ENCODE measurements at regions not wholly inside any gene's neighbourhood (a gene's known extent, or its start where the extent isn't known, plus 50 kb on each side); places are given as distances from the start of the nearest gene placed in this dataset.

DNA sequence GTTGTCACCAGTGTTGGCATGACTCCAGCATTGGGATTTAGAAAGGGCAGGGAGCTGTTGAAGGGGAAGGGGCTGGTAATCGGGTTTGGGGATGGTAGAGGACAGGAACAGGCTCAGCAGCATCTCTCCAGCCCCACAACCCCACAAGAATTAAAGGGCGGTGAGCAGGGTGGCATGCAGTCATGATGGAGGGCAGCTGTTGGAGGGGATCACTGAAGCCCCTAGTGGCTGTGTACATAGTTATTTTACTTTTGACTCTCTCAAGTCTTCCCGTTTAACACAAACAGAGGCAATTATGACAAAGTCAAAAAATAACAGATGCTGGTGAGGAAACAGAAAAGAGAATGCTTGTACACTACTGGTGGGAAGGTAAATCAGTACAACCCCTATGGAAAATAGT is 213.8 kb downstream of the URB2 start:
- Histone ChIP-seq H3K4me3 (ENCODE audit: low read length in 2 of 2) (no peak overlapping the region), H3K27ac (ENCODE audit: low read depth, low read length) (no peak overlapping the region), H3K4me1 (ENCODE audit: insufficient read depth, low read length) (no peaks in the 10 kb centered on the region), H3K36me3 (ENCODE audit: insufficient read depth, low read length) (no peaks in the 10 kb centered on the region), H3K27me3 (ENCODE audit: insufficient read depth, low read length) (no peaks in the 10 kb centered on the region), H3K9me3 (ENCODE audit: control insufficient read depth in 1 of 2, low read length in 2 of 2) (no peaks in the 10 kb centered on the region)
- Mint-ChIP-seq H3K4me1 (peaks cover 0 to 4% (median under 1%) of the 10 kb centered on the region in 4 donors), H3K4me3 (no peak overlapping the region), H3K36me3 (no peaks in the 10 kb centered on the region), H3K27ac (no peak overlapping the region), H3K27me3 (peaks cover 11 to 20% of the 10 kb centered on the region in 2 donors), H3K9me3 (no peaks in the 10 kb centered on the region)
- DNase-seq: no peak
- POLR2A ChIA-PET (ENCODE audit: partially characterized antibody): no interaction called here
- intact Hi-C loops (cut with micrococcal nuclease): no loop called here
- CTCF ChIA-PET (ENCODE audit: partially characterized antibody): no interaction called here

DNA sequence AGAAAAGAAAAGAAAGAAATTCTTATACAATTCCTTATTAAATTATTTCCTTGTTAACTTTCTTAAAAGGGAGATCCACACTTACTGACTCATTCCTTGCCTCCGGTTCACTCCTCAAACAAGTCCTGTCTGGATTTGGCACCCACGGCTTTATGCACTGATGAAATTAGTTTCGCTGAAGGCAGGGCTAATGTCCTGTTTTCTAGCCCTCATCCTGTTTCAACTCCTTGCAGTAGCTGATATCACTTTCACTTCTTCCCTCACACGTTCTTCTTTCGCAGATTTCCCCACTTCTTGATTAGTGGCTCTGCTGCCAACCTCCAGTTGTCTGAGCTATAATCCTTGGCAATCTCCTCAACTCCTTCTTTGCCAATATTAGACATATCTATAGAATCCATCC is 215.2 kb downstream of the URB2 start:
- no peak for DNase-seq
- ChIA-PET POLR2A (ENCODE audit: partially characterized antibody) (interaction anchor here (0.9 kb wide), 1 partner anchor 28 kb away, joined by 3 read pairs; no protein-coding TSS in a partner anchor), CTCF (ENCODE audit: partially characterized antibody) (interaction anchor here (1.2 kb wide), 1 partner anchor 10 kb away, joined by 3 read pairs; no protein-coding TSS in a partner anchor)
- peaks cover 0 to 4% (median under 1%) of the 10 kb centered on the region in 4 donors for H3K4me1 Mint-ChIP-seq
- no peak overlapping the region for H3K27ac ChIP-seq (ENCODE audit: low read depth, low read length)
- H3K4me3 Mint-ChIP-seq: peak overlapping the region in 1 of 8 donors; percentile 14
- H3K27ac Mint-ChIP-seq: no peak overlapping the region
- no peaks in the 10 kb centered on the region for H3K36me3 Mint-ChIP-seq
- peaks cover 14 to 20% of the 10 kb centered on the region in 2 donors for H3K27me3 Mint-ChIP-seq
- no peaks in the 10 kb centered on the region for H3K36me3 ChIP-seq (ENCODE audit: insufficient read depth, low read length)
- no peaks in the 10 kb centered on the region for H3K27me3 ChIP-seq (ENCODE audit: insufficient read depth, low read length)
- no peak overlapping the region for H3K4me3 ChIP-seq (ENCODE audit: low read length in 2 of 2)
- intact Hi-C loops (cut with micrococcal nuclease): no loop called here
- no peaks in the 10 kb centered on the region for H3K9me3 Mint-ChIP-seq
- no peaks in the 10 kb centered on the region for H3K4me1 ChIP-seq (ENCODE audit: insufficient read depth, low read length)
- H3K9me3 ChIP-seq (ENCODE audit: control insufficient read depth in 1 of 2, low read length in 2 of 2): no peaks in the 10 kb centered on the region

DNA sequence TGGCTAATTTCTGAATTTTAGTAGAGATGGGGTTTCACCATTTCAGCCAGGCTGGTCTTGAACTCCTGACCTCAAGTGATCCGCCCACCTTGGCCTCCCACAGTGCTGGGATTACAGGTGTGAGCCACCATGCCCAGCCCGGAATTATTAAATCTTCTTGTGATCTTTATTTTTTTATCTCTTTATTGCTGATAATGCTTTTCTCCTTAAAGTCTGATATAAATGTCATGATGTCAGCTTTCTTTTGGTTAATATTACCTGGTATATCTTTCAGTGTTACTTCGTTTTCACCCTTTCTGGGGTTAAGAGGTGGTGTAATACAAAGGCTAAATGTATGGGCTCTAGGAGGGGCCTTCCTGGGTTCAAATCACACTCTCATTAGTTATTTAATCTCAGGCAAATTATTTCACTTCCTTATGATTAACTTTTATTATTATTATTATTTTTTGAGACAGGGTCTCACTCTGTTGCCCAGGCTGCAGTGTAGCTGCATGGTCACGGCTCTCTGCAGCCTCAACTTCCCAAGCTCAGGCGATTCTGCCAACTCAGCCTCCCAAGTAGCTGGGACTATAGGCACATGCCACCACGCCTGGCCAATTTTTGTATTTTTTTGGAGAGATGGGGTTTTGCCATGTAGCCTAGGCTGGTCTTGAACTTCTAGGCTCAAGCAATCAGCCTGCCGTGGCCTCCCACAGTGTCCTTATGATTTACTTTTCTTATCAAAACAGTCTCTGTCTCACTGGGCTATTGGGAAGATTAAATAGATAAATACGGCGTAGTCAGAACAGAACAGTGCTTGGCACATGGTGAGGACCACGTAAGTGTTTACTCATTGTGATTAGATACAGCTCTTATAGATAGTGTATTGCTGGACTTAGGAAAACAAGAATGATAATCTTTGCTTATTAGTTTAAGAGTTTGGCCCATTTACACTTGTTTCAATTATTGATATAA is 216.5 kb downstream of the URB2 start:
- Mint-ChIP-seq H3K4me3 (no peak overlapping the region), H3K27ac (no peak overlapping the region), H3K9me3 (no peaks in the 10 kb centered on the region), H3K36me3 (no peaks in the 10 kb centered on the region), H3K4me1 (peaks cover 0 to 4% (median under 1%) of the 10 kb centered on the region in 4 donors), H3K27me3 (peaks cover 14 to 17% of the 10 kb centered on the region in 2 donors)
- Histone ChIP-seq H3K27ac (ENCODE audit: low read depth, low read length) (no peak overlapping the region), H3K36me3 (ENCODE audit: insufficient read depth, low read length) (no peaks in the 10 kb centered on the region), H3K4me1 (ENCODE audit: insufficient read depth, low read length) (no peaks in the 10 kb centered on the region), H3K4me3 (ENCODE audit: low read length in 2 of 2) (no peak overlapping the region), H3K27me3 (ENCODE audit: insufficient read depth, low read length) (no peaks in the 10 kb centered on the region), H3K9me3 (ENCODE audit: control insufficient read depth in 1 of 2, low read length in 2 of 2) (no peaks in the 10 kb centered on the region)
- ChIA-PET POLR2A (ENCODE audit: partially characterized antibody) (no interaction called here), CTCF (ENCODE audit: partially characterized antibody) (no interaction called here)
- no peak for DNase-seq
- intact Hi-C loops (cut with micrococcal nuclease): no loop called here

- no peaks in the 10 kb centered on the region for H3K4me1 ChIP-seq (ENCODE audit: insufficient read depth, low read length)
- ChIA-PET POLR2A (ENCODE audit: partially characterized antibody) (no interaction called here), CTCF (ENCODE audit: partially characterized antibody) (no interaction called here)
- intact Hi-C loops (cut with micrococcal nuclease): no loop called here
- no peaks in the 10 kb centered on the region for H3K27me3 ChIP-seq (ENCODE audit: insufficient read depth, low read length)
- DNase-seq: no peak
- H3K4me3 ChIP-seq (ENCODE audit: low read length in 2 of 2): no peak overlapping the region
- no peaks in the 10 kb centered on the region for H3K9me3 ChIP-seq (ENCODE audit: control insufficient read depth in 1 of 2, low read length in 2 of 2)
- no peaks in the 10 kb centered on the region for H3K36me3 ChIP-seq (ENCODE audit: insufficient read depth, low read length)
- H3K27ac ChIP-seq (ENCODE audit: low read depth, low read length): no peak overlapping the region
- Mint-ChIP-seq H3K27ac (no peak overlapping the region), H3K36me3 (no peaks in the 10 kb centered on the region), H3K4me1 (peaks cover 0 to 4% (median under 1%) of the 10 kb centered on the region in 4 donors), H3K9me3 (no peaks in the 10 kb centered on the region), H3K27me3 (peaks cover 14 to 15% of the 10 kb centered on the region in 2 donors), H3K4me3 (no peak overlapping the region)
Observed at GRCh38 chr1:229843627-229844238, 217.7 kb downstream of the URB2 start.

- Histone ChIP-seq H3K27ac (ENCODE audit: low read depth, low read length) (no peak overlapping the region), H3K4me3 (ENCODE audit: low read length in 2 of 2) (no peak overlapping the region), H3K9me3 (ENCODE audit: control insufficient read depth in 1 of 2, low read length in 2 of 2) (no peaks in the 10 kb centered on the region), H3K36me3 (ENCODE audit: insufficient read depth, low read length) (no peaks in the 10 kb centered on the region), H3K4me1 (ENCODE audit: insufficient read depth, low read length) (no peaks in the 10 kb centered on the region), H3K27me3 (ENCODE audit: insufficient read depth, low read length) (no peaks in the 10 kb centered on the region)
- Mint-ChIP-seq H3K9me3 (no peaks in the 10 kb centered on the region), H3K27me3 (peaks cover 14 to 18% of the 10 kb centered on the region in 2 donors), H3K27ac (no peak overlapping the region), H3K36me3 (no peaks in the 10 kb centered on the region), H3K4me1 (peaks cover 0 to 4% (median under 1%) of the 10 kb centered on the region in 4 donors), H3K4me3 (no peak overlapping the region)
- DNase-seq: no peak
- ChIA-PET POLR2A (ENCODE audit: partially characterized antibody) (no interaction called here), CTCF (ENCODE audit: partially characterized antibody) (no interaction called here)
- intact Hi-C loops (cut with micrococcal nuclease): no loop called here
Observed at GRCh38 chr1:229844675-229845074, 218.6 kb downstream of the URB2 start.

- POLR2A ChIA-PET (ENCODE audit: partially characterized antibody): no interaction called here
- intact Hi-C loops (cut with micrococcal nuclease): no loop called here
Observed at GRCh38 chr1:229845410-229846138, 219.5 kb downstream of the URB2 start.

DNA sequence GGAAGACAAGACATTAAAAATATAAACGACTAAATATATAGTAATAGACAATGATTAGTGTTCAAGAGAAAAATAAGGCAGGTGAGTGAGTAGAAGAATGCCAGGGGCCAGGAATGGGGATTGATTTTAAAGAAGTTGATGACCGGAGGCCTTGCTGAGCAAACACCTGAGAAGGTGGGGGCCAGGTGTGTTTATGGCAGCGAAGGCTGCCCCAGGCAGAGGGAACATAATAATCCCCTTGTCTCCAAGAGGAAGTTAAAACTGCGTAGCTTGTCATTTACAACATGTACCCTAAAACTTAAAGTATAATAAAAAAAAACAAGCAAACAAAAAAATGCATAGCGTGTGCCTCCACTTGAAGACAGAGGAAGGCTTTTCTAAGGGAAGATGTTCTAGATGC is 220.3 kb downstream of the URB2 start:
- intact Hi-C loops (cut with micrococcal nuclease): no loop called here

More at GRCh38 chr1:229845410-229846138, 219.5 kb downstream of the URB2 start:
- no peak overlapping the region for H3K4me3 Mint-ChIP-seq
- CTCF ChIA-PET (ENCODE audit: partially characterized antibody): no interaction called here
- H3K4me1 Mint-ChIP-seq: peaks cover 0 to 4% (median under 1%) of the 10 kb centered on the region in 4 donors
- no peak for DNase-seq
- H3K27ac ChIP-seq (ENCODE audit: low read depth, low read length): no peak overlapping the region
- H3K4me1 ChIP-seq (ENCODE audit: insufficient read depth, low read length): no peaks in the 10 kb centered on the region
- H3K4me3 ChIP-seq (ENCODE audit: low read length in 2 of 2): no peak overlapping the region
- no peaks in the 10 kb centered on the region for H3K9me3 Mint-ChIP-seq
- no peak overlapping the region for H3K27ac Mint-ChIP-seq
- H3K9me3 ChIP-seq (ENCODE audit: control insufficient read depth in 1 of 2, low read length in 2 of 2): no peaks in the 10 kb centered on the region
- no peaks in the 10 kb centered on the region for H3K36me3 Mint-ChIP-seq
- no peaks in the 10 kb centered on the region for H3K27me3 ChIP-seq (ENCODE audit: insufficient read depth, low read length)
- peaks cover 13 to 14% of the 10 kb centered on the region in 2 donors for H3K27me3 Mint-ChIP-seq
- no peaks in the 10 kb centered on the region for H3K36me3 ChIP-seq (ENCODE audit: insufficient read depth, low read length)

More for the DNA sequence above, 220.3 kb downstream of the URB2 start:
- H3K27ac Mint-ChIP-seq: no peak overlapping the region
- no peaks in the 10 kb centered on the region for H3K9me3 Mint-ChIP-seq
- H3K4me3 ChIP-seq (ENCODE audit: low read length in 2 of 2): no peak overlapping the region
- CTCF ChIA-PET (ENCODE audit: partially characterized antibody): no interaction called here
- no peaks in the 10 kb centered on the region for H3K9me3 ChIP-seq (ENCODE audit: control insufficient read depth in 1 of 2, low read length in 2 of 2)
- no peak for DNase-seq
- H3K4me1 Mint-ChIP-seq: peaks cover 0 to 2% (median under 1%) of the 10 kb centered on the region in 4 donors
- no peaks in the 10 kb centered on the region for H3K36me3 Mint-ChIP-seq
- H3K27ac ChIP-seq (ENCODE audit: low read depth, low read length): no peak overlapping the region
- no peaks in the 10 kb centered on the region for H3K27me3 ChIP-seq (ENCODE audit: insufficient read depth, low read length)
- no peaks in the 10 kb centered on the region for H3K36me3 ChIP-seq (ENCODE audit: insufficient read depth, low read length)
- peaks cover 12 to 15% of the 10 kb centered on the region in 2 donors for H3K27me3 Mint-ChIP-seq
- H3K4me1 ChIP-seq (ENCODE audit: insufficient read depth, low read length): no peaks in the 10 kb centered on the region
- no peak overlapping the region for H3K4me3 Mint-ChIP-seq
- POLR2A ChIA-PET (ENCODE audit: partially characterized antibody): no interaction called here

All from CD4-positive, alpha-beta memory T cell (primary cell).